ENCODE measurements at regions not wholly inside any gene's neighbourhood (a gene's known extent, or its start where the extent isn't known, plus 50 kb on each side); places are given as distances from the start of the nearest gene placed in this dataset.

DNA sequence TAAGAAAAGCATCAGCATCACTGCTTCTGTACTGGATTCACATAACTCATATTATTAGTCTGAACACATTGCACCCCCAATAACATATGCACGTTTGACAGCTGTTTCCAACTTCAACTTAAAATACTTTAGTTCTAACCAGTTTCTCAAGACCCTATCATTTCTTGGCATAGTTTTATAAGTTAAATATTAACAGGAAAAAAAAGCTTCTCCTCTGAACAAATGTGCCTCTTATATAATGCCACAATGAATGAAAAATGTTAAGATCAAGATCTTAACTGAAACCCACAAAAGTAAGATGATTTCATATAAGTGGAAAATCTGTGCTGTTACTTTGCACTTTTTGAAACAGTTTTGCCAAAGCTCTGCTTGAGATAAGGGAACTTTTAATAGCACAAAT lies 652.8 kb upstream of the FAM241A start:
- no peak for DNase-seq (ENCODE audit: low read depth in 2 of 2)

DNA sequence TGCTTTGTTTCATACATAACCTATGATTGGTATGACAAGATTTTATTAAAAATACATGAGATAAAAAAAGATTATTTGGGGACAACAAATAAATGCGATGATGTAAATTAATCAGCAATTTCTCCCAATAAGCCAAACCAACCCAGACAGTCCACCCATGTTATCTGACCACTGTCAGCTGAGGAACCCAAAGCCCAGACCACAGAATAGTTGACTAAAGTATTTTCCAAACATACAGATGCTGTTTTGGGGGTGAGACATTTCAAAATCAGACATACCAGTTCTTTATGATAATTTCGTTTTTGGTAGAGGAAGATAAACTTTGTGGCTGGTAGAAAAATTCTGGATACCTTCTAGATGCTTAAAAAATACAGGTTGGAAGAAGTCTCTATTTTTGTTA lies 650.8 kb upstream of the FAM241A start:
- DNase-seq (ENCODE audit: low read depth in 2 of 2) = no peak

DNA sequence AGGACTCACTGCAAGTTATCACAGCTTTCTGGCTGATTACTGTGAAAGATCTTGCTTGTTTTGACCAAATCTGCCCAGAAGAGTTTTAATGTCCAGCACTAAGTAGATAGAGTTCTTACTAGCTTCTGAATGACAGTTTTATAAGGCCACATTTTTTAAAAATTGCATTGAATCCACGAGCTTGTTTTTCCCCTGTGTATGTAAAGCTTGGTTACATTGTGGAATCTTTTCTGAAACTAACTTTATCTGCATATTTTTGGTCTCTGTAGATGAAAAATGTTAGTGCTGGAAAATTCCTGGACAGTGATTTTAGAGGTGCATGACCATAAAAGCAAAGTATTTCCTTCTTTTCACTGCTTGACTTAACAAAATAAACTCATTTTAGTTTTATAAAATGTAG lies 650.3 kb upstream of the FAM241A start:
- no peak for DNase-seq (ENCODE audit: low read depth in 2 of 2)

DNA sequence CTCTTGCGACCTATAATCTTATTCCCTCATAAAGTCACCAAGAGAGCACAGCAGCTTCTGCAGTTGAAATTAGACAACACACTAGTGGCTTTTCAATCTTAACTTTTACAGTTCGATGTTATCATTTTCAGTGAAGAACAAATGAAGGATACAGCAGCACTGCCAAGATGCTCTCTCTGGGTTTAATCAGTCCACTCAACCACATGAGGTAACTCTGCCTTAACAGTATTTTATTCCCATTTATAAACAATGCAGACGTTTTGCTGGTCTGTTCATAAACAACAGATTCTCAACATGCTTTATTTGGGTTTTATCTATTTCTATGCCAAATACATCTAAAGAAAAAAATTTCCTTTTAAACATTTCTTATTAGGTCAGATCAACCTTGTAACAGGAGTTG lies 646.0 kb upstream of the FAM241A start:
- DNase-seq (ENCODE audit: low read depth in 2 of 2) = no peak

DNA sequence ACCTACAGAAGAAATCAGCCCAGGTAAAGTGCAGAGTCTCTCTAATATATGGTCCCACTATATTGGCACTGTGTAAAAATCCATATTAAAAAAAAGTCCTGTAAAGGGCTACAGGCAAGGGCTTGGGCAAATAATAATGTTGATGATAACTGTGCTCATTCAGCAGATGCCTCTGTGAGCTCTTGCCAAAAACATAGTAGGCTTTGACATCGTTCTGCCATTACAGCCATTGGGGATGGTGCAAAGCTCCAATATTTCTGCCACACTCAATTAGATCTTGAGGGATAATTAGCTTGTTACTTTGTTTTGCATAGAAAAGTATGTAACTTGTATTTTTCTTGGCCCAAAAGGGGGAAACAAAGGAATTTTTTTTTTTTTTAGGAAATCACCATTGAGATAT lies 645.5 kb upstream of the FAM241A start:
- no peak for DNase-seq (ENCODE audit: low read depth in 2 of 2)

DNA sequence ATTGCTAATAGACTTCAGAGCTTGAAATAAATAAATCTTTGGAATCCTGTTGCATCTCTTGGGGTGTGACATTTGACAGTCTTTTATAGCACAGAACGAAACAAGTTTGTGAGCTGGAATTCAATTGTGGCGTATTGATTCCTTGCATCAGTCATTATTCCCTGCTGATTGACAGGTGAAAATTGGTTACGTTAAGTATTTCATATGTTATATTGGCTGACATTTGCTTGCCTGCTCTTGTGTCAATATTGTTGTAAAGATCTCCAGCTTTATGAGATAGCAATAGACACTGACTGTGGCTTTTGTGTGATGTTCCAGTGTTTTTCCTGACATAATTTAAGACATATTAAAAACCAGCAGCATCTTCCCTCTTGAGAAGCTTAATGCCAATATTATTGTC lies 644.4 kb upstream of the FAM241A start:
- DNase-seq (ENCODE audit: low read depth in 2 of 2) = no peak

DNA sequence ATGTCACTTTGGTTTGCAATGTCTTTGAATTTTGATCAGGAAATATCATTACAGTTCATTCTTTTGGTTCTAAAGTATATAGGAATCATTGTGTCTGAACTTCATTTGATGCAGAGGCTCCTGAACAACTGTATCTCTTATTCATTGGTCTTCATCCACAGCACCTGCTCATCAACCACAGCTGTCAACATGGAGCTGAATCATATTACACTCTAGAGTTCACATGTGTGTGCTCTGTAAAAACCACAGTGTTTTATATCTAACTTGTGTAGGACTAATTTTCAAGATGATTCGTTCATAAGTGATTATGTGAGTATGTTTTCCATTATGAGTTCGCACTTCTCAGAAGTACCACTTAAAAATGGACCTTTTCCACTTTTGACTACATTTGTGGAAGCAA lies 643.3 kb upstream of the FAM241A start:
- no peak for DNase-seq (ENCODE audit: low read depth in 2 of 2)

DNA sequence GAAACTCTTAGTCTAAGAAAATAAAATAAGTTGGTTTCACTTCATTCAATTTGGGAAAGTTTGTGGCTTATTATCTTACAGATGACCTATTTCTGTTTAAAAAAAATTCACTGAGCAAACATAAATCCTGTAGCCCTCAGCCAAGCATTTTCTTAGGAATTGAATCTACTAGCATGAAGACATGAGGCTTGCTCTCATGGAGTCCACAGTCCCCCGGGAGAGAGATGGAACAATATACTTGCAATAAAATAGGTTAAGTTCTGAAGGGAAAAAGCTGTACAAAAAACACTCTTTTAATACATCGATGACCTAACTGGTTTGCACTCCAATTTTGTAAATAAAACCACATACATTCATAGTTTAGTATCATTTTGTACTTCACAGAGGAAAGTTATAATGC lies 642.6 kb upstream of the FAM241A start:
- DNase-seq (ENCODE audit: low read depth in 2 of 2) = no peak

DNA sequence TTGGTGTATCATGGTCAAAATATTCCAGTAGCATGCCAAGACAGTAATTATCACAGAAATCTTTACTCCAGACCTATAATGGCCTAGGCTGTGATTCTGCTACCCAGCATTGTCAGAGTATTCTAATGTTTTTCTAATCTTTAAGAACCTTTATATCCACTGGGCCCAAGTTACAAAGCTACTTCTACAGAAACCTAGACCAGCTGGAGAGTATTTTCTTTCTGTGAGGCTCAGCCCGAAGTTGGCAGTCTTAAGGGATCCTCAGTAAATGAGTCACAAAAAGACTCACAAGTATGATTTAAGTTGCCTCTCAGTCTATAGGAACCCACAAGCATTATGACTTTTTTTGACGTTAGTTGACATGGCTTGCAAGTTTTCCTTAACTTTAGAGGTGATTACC lies 638.5 kb upstream of the FAM241A start:
- DNase-seq (ENCODE audit: low read depth in 2 of 2) = no peak

DNA sequence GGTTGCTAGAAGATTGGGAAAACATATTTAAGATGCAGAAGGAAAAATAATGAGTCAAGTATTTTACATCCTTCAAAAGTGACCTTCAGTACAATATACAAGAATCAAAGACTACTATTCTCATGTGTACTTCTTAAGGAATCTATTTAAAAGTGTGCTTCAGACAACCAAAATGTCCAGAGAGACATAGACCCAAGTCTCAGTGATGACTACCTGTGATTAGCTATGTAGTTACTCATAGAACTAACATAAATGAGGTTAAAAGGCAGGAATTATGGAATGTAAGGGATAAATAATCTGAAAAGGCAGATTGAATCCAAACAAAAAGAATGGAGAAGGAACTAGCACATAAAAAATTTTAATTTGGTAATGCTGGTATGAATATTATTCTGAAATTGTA lies 634.7 kb upstream of the FAM241A start:
- no peak for DNase-seq (ENCODE audit: low read depth in 2 of 2)

DNA sequence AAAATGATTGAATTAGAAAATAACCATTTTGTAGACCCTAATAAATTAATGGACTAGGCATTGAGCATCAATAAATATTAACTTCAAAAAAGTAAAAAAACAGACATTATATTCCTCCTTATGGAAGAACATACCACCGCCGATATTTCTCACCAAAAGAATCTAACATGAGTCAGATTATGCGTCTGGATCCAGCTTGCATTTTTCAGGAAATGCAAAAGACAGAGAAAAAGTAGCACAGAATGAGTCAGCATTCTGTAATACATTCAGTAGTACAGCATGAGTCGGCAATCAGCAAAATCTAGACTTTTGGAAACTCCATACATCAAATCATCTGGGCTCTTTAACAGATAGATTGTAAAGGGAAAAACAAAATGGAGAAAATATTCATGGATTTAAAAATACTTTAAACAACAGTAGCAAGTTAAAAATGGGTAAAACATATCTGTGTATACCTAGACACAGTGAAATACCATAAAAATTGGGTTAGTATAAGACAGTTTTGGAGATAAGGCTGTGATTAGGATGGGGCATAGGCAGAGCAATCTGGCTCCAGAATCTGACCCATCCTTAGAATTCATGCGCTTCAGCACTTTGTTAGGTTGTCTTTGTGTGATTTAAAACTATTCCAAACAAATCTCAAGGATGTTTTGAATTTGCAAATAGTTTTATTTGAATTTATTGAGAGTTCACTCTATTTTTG lies 633.0 kb upstream of the FAM241A start:
- no peak for DNase-seq (ENCODE audit: low read depth in 2 of 2)

DNA sequence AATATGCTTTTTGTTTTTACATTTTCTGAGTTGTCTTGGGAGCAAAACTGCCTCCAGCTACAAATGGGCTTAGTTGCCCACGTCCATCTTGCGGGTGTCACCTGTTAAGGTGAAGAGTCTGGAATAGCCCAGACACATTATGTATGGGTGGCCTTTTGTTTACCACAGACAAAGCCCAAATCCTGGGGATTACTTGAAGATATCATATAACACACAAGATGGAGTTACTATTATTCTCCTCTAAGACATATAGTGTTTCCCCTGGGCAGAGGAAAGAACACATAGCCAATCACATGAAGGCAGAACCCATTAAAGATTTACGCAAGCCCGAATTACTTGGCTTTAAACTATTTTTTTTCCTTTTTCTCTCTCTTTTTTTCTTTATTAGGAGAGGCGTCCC lies 625.6 kb upstream of the FAM241A start:
- DNase-seq (ENCODE audit: low read depth in 2 of 2) = no peak

DNA sequence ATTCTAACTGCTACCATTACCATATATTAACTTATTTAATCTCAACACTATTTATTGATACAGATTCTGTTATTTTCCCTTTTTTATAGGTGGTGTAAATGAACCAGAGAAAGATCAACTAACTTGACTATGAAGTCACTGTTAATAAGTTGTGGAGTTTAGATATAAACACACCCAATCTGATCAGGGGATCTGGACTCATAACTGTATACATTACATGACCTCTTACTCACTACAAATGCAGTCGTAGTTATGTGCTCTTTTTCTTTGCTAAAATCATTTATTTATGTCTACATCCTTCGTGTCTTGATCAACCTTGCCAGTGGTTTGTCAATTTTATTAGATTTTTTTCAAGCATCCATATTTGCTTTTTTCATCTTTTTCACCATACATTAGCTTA lies 614.8 kb upstream of the FAM241A start:
- no peak for DNase-seq (ENCODE audit: low read depth in 2 of 2)

DNA sequence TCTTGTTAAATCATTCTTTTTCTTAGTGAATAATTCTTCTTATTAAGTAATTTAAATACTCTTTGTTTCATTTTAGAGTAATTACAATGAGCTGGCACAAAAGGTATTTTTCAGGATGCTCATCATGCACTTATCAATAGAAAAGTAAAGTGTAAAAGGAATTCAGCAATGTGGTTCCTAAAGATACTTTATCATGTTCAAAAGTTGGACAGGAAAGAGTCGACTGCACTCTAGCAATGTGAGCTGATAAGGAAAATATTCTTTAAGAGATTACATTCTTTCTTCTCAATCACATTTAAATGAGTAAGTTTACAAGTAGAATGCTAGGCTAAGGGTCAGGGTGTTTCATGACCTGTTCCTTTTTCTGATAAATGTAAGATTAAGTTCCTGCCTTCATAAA lies 609.5 kb upstream of the FAM241A start:
- no peak for DNase-seq (ENCODE audit: low read depth in 2 of 2)

DNA sequence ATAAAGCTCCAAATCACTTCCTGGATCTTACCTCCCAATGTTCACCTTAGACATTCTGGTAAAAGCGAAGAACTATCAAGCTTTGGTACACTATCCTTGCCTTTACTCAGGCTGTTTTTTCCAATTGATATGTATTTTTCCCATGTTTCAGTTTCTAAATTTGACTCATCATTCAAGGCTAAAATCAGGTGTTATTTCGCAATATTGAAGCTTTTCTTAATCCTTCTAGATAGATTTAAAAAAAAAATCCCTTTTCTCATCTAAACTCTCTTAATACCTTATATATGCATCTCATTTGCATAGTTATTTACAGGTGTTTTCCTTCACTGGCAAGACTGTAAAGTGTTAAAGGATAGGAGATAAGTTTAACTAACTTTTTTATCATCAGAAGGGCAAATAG lies 608.1 kb upstream of the FAM241A start:
- DNase-seq (ENCODE audit: low read depth in 2 of 2) = no peak

DNA sequence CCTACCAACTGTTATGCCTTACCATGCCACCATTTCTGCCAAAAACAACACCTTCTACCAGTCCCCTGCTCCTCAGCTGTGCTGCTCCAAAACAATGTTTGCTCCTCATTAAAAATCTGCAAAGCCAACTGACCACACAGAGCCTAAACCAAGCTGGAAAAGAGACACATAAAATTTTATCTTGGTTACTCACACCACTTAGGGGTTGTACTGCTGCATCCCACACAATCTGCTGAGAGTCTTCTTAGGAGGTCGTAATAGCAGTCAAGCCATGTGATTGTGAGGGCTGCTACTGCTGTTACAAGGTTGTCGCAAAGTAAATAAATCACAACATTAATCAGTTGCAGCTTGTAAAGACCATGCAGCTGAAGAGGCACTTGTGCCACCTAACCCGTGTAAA lies 607.4 kb upstream of the FAM241A start:
- DNase-seq (ENCODE audit: low read depth in 2 of 2) = no peak

DNA sequence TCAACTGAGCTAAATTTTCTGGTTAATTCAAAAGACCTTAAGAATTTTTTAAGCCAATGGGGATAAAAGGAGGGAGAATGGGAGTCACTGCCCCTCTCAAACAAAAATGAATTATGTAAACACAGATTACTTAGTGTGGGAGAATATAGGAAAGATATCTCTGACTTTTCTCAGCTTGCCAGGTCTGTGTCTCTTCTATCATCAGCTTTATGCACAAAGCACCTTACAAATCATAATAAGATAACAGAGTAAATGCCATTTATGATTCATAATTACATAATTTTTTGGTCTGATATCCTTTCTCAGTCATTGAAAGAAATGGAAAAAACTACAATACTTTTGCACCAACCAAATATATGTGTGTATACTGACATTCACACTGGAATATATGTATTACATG lies 604.6 kb upstream of the FAM241A start:
- DNase-seq (ENCODE audit: low read depth in 2 of 2) = no peak

DNA sequence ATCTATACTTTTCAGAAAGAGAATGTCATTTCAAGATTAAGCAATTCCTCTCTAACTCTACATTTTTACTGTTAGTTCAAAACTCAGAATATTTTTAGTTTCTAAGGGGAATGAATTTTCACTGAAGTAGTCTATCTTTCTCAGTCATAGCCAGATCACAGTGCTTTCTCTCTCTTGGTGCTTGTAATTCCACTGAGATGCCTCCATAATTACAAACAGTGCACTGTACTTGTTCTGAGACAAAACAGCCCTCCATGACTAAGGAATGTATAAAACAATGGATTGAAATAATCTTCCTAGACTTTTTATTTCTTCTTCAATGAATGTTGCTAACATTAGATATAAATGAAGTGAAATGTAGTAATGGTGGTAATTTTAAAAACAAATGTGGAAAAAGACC lies 603.2 kb upstream of the FAM241A start:
- no peak for DNase-seq (ENCODE audit: low read depth in 2 of 2)

DNA sequence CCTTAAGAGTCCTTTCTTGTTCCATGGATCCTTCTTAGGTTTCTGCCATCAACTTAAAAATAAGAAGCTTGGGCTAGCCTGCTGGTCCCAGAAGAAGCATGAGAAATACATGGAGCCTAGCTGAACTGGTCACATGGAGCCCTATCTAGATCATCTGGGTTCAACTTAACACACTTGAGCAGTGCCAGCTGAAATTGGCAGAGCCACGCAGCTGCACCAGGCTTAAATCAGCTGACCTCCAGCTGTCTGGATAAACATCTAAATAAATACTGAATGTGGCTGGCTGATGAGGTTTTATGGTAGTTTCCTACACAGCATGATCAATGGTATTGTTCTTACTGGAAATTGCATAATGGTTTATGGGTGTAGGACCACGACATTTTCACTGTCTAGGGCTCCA lies 598.4 kb upstream of the FAM241A start:
- DNase-seq (ENCODE audit: low read depth in 2 of 2) = no peak

DNA sequence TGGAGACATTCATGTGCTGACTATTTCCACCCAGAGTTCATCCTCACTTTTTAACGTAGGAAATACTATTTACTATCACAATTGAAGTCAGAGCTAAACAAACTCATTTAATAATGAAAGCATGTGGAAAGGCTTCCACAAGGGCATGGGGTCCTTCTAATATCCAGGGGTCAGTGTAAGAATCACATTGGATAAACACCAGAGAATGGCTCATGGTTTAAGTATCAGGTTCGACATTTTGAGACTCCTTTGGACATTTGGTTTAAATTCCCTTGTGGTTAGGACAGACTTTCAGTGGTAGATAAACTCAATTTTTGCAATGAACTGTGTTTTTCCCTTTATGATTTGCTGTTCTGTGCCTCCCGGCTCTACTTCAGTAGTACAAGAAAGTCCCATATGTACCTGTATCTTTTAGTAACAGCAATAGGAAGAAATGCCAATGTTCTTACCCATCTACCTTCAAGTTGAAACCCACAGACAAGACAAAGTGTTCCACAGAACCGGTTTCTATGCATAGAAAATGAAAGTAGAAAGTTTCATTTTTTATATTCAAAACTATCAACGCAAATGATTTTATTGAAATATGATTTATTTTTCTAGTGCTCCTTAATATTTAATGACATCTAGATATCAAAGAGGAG lies 589.0 kb upstream of the FAM241A start:
- DNase-seq (ENCODE audit: low read depth in 2 of 2) = no peak

DNA sequence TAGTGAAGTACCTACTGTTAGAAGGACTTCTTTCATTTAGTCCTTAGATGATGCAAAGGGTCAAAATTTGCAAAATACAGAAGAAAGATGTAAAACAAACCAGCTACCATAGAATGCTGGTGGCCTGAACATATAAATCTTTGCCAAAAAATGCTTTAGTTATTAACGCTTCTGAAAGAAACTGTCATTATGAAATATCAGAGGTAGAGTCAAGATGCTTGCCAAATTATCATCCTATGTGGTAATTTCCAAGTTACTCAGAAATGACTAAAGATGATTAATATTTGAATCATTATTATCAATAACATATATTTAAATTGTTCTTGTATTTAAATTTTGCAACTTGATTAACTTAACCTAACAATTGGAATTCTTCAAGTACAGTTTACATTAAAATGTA lies 588.4 kb upstream of the FAM241A start:
- DNase-seq (ENCODE audit: low read depth in 2 of 2) = no peak

DNA sequence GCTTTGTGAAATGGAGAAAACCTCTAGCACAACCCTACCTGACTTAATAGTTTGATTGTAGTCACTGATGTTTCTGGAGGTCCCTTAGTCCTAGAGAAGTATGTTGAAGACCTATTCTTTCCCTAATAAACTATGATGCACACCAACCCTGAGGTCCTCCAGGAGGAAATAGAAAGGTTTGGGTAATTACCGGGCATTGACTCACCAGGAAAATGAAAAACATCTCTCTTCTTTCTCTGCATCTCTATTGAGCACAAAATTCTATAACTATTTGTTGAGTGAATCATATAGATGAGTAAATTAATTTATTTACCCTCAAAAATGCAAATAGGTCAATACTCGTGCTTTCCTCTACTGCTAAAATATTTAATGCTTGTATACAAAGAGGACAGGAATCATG lies 582.4 kb upstream of the FAM241A start:
- DNase-seq (ENCODE audit: low read depth in 2 of 2) = no peak

DNA sequence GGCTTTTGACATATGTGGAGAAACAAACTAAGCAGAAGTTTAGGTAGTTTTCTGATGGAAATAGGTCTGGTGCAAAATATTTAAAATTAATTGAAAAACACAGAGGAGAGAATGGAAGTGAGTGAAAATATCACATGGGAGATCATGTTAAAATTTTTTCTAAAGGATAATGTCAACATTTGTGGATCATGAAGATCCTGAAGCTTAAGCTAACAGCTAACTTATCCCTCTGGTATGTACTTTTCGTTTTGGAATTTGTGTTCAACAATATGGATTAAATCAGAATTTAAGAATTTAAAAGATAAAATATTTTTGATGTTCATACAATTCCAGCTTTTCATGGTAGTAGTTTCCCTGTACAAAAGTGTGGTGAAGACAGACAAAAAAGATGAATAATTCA lies 572.8 kb upstream of the FAM241A start:
- no peak for DNase-seq (ENCODE audit: low read depth in 2 of 2)

DNA sequence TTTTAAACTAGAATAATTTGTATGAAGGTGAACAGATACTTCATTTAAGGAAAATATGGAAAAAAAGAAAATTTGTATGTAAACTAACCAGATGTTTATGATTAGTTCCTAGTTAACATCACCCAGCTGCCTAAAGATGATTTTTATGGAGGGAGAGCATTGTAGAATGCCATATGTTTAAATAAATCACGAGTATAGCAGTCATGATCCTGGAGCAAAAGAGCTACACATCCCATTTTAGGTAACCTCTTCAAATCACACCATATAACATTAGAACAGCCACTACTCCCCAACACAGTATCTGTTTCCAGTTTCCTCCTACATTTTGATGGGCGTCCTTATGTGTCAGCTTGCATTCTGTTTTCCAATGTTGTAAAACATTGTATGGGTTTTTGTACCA lies 571.9 kb upstream of the FAM241A start:
- DNase-seq (ENCODE audit: low read depth in 2 of 2) = no peak

All from activated CD8-positive, alpha-beta memory T cell treated with anti-CD3 and anti-CD28 coated beads for 4 hours (primary cell).